Loucy (cell line): ENCODE measurements at regions not wholly inside any gene's neighbourhood (a gene's known extent, or its start where the extent isn't known, plus 50 kb on each side); places are given as distances from the start of the nearest gene placed in this dataset.

ENCODE experiments used
- H2AFZ ChIP-seq: fragments of 200-600 bp; sonication (generic); 2 replicates; pipeline ENCODE4 v1.6.0; 2016; ENCODE audit warnings: antibody characterized with exemption, mild to moderate bottlenecking, low read length, moderate library complexity
- H3F3A ChIP-seq: fragments of 200-600 bp; 2 replicates; pipeline ENCODE4 v1.6.0; 2016; ENCODE audit warnings: antibody characterized with exemption, low read depth, mild to moderate bottlenecking
- H3K27me3 ChIP-seq: fragments of 200-600 bp; sonication (generic); 2 replicates; pipeline ENCODE4 v1.6.1; 2014; ENCODE audit warnings: low read length, mild to moderate bottlenecking; ENCODE audit not compliant: insufficient read depth, poor library complexity, severe bottlenecking
- H3K36me3 ChIP-seq: fragments of 200-600 bp; sonication (generic); 2 replicates; pipeline ENCODE4 v1.6.1; 2016; ENCODE audit warnings: low read length; ENCODE audit not compliant: insufficient read depth
- H3K4me1 ChIP-seq: fragments of 200-600 bp; sonication (generic); 2 replicates; pipeline ENCODE4 v1.5.1; 2014; ENCODE audit warnings: low read length, mild to moderate bottlenecking; ENCODE audit not compliant: insufficient read depth, poor library complexity, severe bottlenecking
- H3K4me2 ChIP-seq: fragments of 200-600 bp; sonication (generic); 2 replicates; pipeline ENCODE4 v1.6.0; 2014; ENCODE audit warnings: antibody characterized with exemption, low read length, low read depth, mild to moderate bottlenecking; ENCODE audit not compliant: poor library complexity, severe bottlenecking
- H3K4me3 ChIP-seq: fragments of 200-600 bp; sonication (generic); 2 replicates; pipeline ENCODE4 v1.5.1; 2014; ENCODE audit warnings: low read length, mild to moderate bottlenecking, mixed read lengths; ENCODE audit not compliant: poor library complexity, severe bottlenecking
- H3K79me2 ChIP-seq: fragments of 200-600 bp; sonication (generic); 2 replicates; pipeline ENCODE4 v1.6.1; 2014; ENCODE audit warnings: low read length; ENCODE audit not compliant: insufficient read depth
- H3K9ac ChIP-seq: fragments of 200-600 bp; sonication (generic); 2 replicates; pipeline ENCODE4 v1.6.0; 2014; ENCODE audit warnings: mild to moderate bottlenecking, low read depth, low read length, moderate library complexity; ENCODE audit not compliant: poor library complexity, severe bottlenecking
- H3K9me2 ChIP-seq: fragments of 200-600 bp; sonication (generic); replicated peaks from 2 replicates; pipeline ENCODE4 v1.6.1; 2016; ENCODE audit warnings: low read depth, low read length, mixed read lengths
- H3K9me3 ChIP-seq: fragments of 200-600 bp; sonication (generic); 2 replicates; pipeline ENCODE4 v1.6.1; 2014; ENCODE audit warnings: mild to moderate bottlenecking, antibody characterized with exemption, low read length, low read depth; ENCODE audit not compliant: insufficient read depth
- H4K20me1 ChIP-seq: fragments of 200-600 bp; sonication (generic); 2 replicates; pipeline ENCODE4 v1.6.0; 2014; ENCODE audit warnings: antibody characterized with exemption, low read length, mild to moderate bottlenecking; ENCODE audit not compliant: insufficient read depth, poor library complexity, severe bottlenecking
- EZH2phosphoT487 ChIP-seq: fragments of 200-600 bp; IDR thresholded peaks from 2 replicates; pipeline ENCODE4 v1.6.1; 2018; ENCODE audit warnings: antibody characterized with exemption, mild to moderate bottlenecking, moderate library complexity, borderline replicate concordance
- TF ChIP-seq, protein P1 (sequence below): fragments of 200-600 bp; sonication (generic); conservative IDR thresholded peaks from 2 replicates; pipeline ENCODE4 v1.5.1; 2014; ENCODE audit warnings: mild to moderate bottlenecking, antibody characterized with exemption, low read length

GRCh38 chr6:147149092-147149491 lies 55.1 kb upstream of the STXBP5 start:
- no peaks in the 10 kb centered on the region for H3K36me3 ChIP-seq
- H4K20me1 ChIP-seq: no peaks in the 10 kb centered on the region
- H3K9ac ChIP-seq: no peak overlapping the region
- H3K27me3 ChIP-seq: no peaks in the 10 kb centered on the region
- no peak overlapping the region for H3K4me3 ChIP-seq
- TF ChIP-seq, protein P1, sequence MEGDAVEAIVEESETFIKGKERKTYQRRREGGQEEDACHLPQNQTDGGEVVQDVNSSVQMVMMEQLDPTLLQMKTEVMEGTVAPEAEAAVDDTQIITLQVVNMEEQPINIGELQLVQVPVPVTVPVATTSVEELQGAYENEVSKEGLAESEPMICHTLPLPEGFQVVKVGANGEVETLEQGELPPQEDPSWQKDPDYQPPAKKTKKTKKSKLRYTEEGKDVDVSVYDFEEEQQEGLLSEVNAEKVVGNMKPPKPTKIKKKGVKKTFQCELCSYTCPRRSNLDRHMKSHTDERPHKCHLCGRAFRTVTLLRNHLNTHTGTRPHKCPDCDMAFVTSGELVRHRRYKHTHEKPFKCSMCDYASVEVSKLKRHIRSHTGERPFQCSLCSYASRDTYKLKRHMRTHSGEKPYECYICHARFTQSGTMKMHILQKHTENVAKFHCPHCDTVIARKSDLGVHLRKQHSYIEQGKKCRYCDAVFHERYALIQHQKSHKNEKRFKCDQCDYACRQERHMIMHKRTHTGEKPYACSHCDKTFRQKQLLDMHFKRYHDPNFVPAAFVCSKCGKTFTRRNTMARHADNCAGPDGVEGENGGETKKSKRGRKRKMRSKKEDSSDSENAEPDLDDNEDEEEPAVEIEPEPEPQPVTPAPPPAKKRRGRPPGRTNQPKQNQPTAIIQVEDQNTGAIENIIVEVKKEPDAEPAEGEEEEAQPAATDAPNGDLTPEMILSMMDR: no peak
- no peak for TF ChIP-seq EZH2phosphoT487
- no peaks in the 10 kb centered on the region for H3F3A ChIP-seq
- no peak overlapping the region for H3K4me2 ChIP-seq
- no peaks in the 10 kb centered on the region for H3K9me2 ChIP-seq
- peak overlapping the region; percentile 50 for H2AFZ ChIP-seq
- H3K9me3 ChIP-seq: no peaks in the 10 kb centered on the region
- H3K4me1 ChIP-seq: peaks cover 7% of the 10 kb centered on the region
- no peaks in the 10 kb centered on the region for H3K79me2 ChIP-seq

- Histone ChIP-seq H3K36me3 (no peaks in the 10 kb centered on the region), H3K9me2 (no peaks in the 10 kb centered on the region), H3K9ac (no peak overlapping the region), H3K9me3 (no peaks in the 10 kb centered on the region), H3F3A (no peaks in the 10 kb centered on the region), H3K79me2 (no peaks in the 10 kb centered on the region), H3K4me3 (no peak overlapping the region), H3K4me1 (peaks cover 7% of the 10 kb centered on the region), H4K20me1 (no peaks in the 10 kb centered on the region), H3K4me2 (no peak overlapping the region), H3K27me3 (no peaks in the 10 kb centered on the region), H2AFZ (no peak overlapping the region)
- TF ChIP-seq EZH2phosphoT487: no peak
- TF ChIP-seq, protein P1: no peak
Observed at GRCh38 chr6:147149826-147150225, 54.4 kb upstream of the STXBP5 start.

- H3K9me2 ChIP-seq: no peaks in the 10 kb centered on the region
- no peak for TF ChIP-seq EZH2phosphoT487
- TF ChIP-seq, protein P1: no peak
- H3K27me3 ChIP-seq: no peaks in the 10 kb centered on the region
- H3F3A ChIP-seq: no peaks in the 10 kb centered on the region
- no peak overlapping the region for H3K4me2 ChIP-seq
- H3K9me3 ChIP-seq: no peaks in the 10 kb centered on the region
- H4K20me1 ChIP-seq: no peaks in the 10 kb centered on the region
- H3K4me3 ChIP-seq: no peak overlapping the region
- H3K4me1 ChIP-seq: peaks cover 7% of the 10 kb centered on the region
- no peaks in the 10 kb centered on the region for H3K36me3 ChIP-seq
- no peak overlapping the region for H3K9ac ChIP-seq
- no peaks in the 10 kb centered on the region for H3K79me2 ChIP-seq
- H2AFZ ChIP-seq: no peak overlapping the region
Observed at GRCh38 chr6:147150293-147150692, 53.9 kb upstream of the STXBP5 start.
